ENCODE measurements at regions not wholly inside any gene's neighbourhood (a gene's known extent, or its start where the extent isn't known, plus 50 kb on each side); places are given as distances from the start of the nearest gene placed in this dataset.
A peak's percentile ranks its signal among the peaks of the same experiment; 100 is the strongest.

GRCh38 chr7:117961235-117961634, 88.0 kb upstream of the CTTNBP2 start:
- Histone ChIP-seq H3K4me3 (ENCODE audit: low read depth, low read length) (no peak overlapping the region), H3K27me3 (ENCODE audit: control insufficient read depth, insufficient read depth, low read length) (no peaks in the 10 kb centered on the region), H3K9me3 (ENCODE audit: control insufficient read depth, low read length) (no peaks in the 10 kb centered on the region), H3K79me2 (no peaks in the 10 kb centered on the region), H2AFZ (no peak overlapping the region), H3K4me2 (ENCODE audit: low read length) (peak overlapping the region; percentile 9), H3K36me3 (ENCODE audit: control insufficient read depth, insufficient read depth, low read length) (no peaks in the 10 kb centered on the region), H3K9ac (no peak overlapping the region), H3K27ac (no peak overlapping the region), H3K4me1 (no peaks in the 10 kb centered on the region)
- TF ChIP-seq CTCF (IDR thresholded peaks at IDR 0.05), result no peak

- Histone ChIP-seq H3K4me2 (ENCODE audit: low read length) (no peak overlapping the region), H3K4me3 (ENCODE audit: low read depth, low read length) (no peak overlapping the region), H3K27me3 (ENCODE audit: control insufficient read depth, insufficient read depth, low read length) (no peaks in the 10 kb centered on the region), H3K36me3 (ENCODE audit: control insufficient read depth, insufficient read depth, low read length) (no peaks in the 10 kb centered on the region), H3K79me2 (no peaks in the 10 kb centered on the region), H3K4me1 (no peaks in the 10 kb centered on the region), H2AFZ (no peak overlapping the region), H3K27ac (no peak overlapping the region), H3K9me3 (ENCODE audit: control insufficient read depth, low read length) (no peaks in the 10 kb centered on the region), H3K9ac (no peak overlapping the region)
- TF ChIP-seq CTCF (IDR thresholded peaks at IDR 0.05), result no peak
Observed at GRCh38 chr7:117962366-117962994, 89.2 kb upstream of the CTTNBP2 start.

GRCh38 chr7:117963264-117964197, 90.3 kb upstream of the CTTNBP2 start:
- no peak overlapping the region for H3K9ac ChIP-seq
- no peak for TF ChIP-seq CTCF (IDR thresholded peaks at IDR 0.05)
- no peak overlapping the region for H3K27ac ChIP-seq

GRCh38 chr7:117970801-117971200, 97.6 kb upstream of the CTTNBP2 start:
- no peak overlapping the region for H3K4me2 ChIP-seq (ENCODE audit: low read length)
- H3K36me3 ChIP-seq (ENCODE audit: control insufficient read depth, insufficient read depth, low read length), result no peaks in the 10 kb centered on the region
- no peak overlapping the region for H3K4me3 ChIP-seq (ENCODE audit: low read depth, low read length)
- H2AFZ ChIP-seq, result no peak overlapping the region
- no peaks in the 10 kb centered on the region for H3K27me3 ChIP-seq (ENCODE audit: control insufficient read depth, insufficient read depth, low read length)
- no peaks in the 10 kb centered on the region for H3K4me1 ChIP-seq
- H3K9me3 ChIP-seq (ENCODE audit: control insufficient read depth, low read length), result no peaks in the 10 kb centered on the region
- H3K79me2 ChIP-seq, result no peaks in the 10 kb centered on the region
- H3K9ac ChIP-seq, result no peak overlapping the region
- TF ChIP-seq CTCF (IDR thresholded peaks at IDR 0.05), result no peak
- H3K27ac ChIP-seq, result no peak overlapping the region

More at GRCh38 chr7:117963264-117964197, 90.3 kb upstream of the CTTNBP2 start:
- Histone ChIP-seq H3K4me3 (ENCODE audit: low read depth, low read length) (no peak overlapping the region), H3K27me3 (ENCODE audit: control insufficient read depth, insufficient read depth, low read length) (no peaks in the 10 kb centered on the region), H3K4me1 (no peaks in the 10 kb centered on the region), H2AFZ (no peak overlapping the region), H3K4me2 (ENCODE audit: low read length) (no peak overlapping the region), H3K79me2 (no peaks in the 10 kb centered on the region), H3K36me3 (ENCODE audit: control insufficient read depth, insufficient read depth, low read length) (no peaks in the 10 kb centered on the region), H3K9me3 (ENCODE audit: control insufficient read depth, low read length) (no peaks in the 10 kb centered on the region)
